ENCODE measurements at regions not wholly inside any gene's neighbourhood (a gene's known extent, or its start where the extent isn't known, plus 50 kb on each side); places are given as distances from the start of the nearest gene placed in this dataset.

GRCh38 chr13:74084375-74084935, 49.7 kb downstream of the KLF12 start:
- no peak for DNase-seq (ENCODE audit: low read depth, low spot score)
- in situ Hi-C loops (cut with HindIII; ENCODE audit: low sequenced_read_pairs), result no loop called here
- TF ChIP-seq CTCF (IDR thresholded peaks at IDR 0.05; ENCODE audit: low read depth, low read length), result no peak
- no peak overlapping the region for H3K4me3 ChIP-seq (ENCODE audit: low read depth, low read length)

GRCh38 chr13:74082741-74083160, 51.5 kb downstream of the KLF12 start:
- no peak for TF ChIP-seq CTCF (IDR thresholded peaks at IDR 0.05; ENCODE audit: low read depth, low read length)
- no peak overlapping the region for H3K4me3 ChIP-seq (ENCODE audit: low read depth, low read length)
- in situ Hi-C loops (cut with HindIII; ENCODE audit: low sequenced_read_pairs), result no loop called here
- no peak for DNase-seq (ENCODE audit: low read depth, low spot score)

GRCh38 chr13:74080762-74081161, 53.4 kb downstream of the KLF12 start:
- no peak for DNase-seq (ENCODE audit: low read depth, low spot score)
- in situ Hi-C loops (cut with HindIII; ENCODE audit: low sequenced_read_pairs), result no loop called here

GRCh38 chr13:74077792-74078191, 56.4 kb downstream of the KLF12 start:
- no peak for TF ChIP-seq CTCF (IDR thresholded peaks at IDR 0.05; ENCODE audit: low read depth, low read length)
- H3K4me3 ChIP-seq (ENCODE audit: low read depth, low read length), result no peak overlapping the region
- in situ Hi-C loops (cut with HindIII; ENCODE audit: low sequenced_read_pairs), result no loop called here
- peak; percentile 59 for DNase-seq (ENCODE audit: low read depth, low spot score)

More at GRCh38 chr13:74080762-74081161, 53.4 kb downstream of the KLF12 start:
- no peak overlapping the region for H3K4me3 ChIP-seq (ENCODE audit: low read depth, low read length)
- TF ChIP-seq CTCF (IDR thresholded peaks at IDR 0.05; ENCODE audit: low read depth, low read length), result no peak

- in situ Hi-C loops (cut with HindIII; ENCODE audit: low sequenced_read_pairs), result no loop called here
- no peak overlapping the region for H3K4me3 ChIP-seq (ENCODE audit: low read depth, low read length)
- DNase-seq (ENCODE audit: low read depth, low spot score), result no peak
- TF ChIP-seq CTCF (IDR thresholded peaks at IDR 0.05; ENCODE audit: low read depth, low read length), result no peak
These were observed 56.8 kb downstream of the KLF12 start for GRCh38 chr13:74077375-74077774.

- no peak overlapping the region for H3K4me3 ChIP-seq (ENCODE audit: low read depth, low read length)
- TF ChIP-seq CTCF (IDR thresholded peaks at IDR 0.05; ENCODE audit: low read depth, low read length), result no peak
- DNase-seq (ENCODE audit: low read depth, low spot score), result no peak
- in situ Hi-C loops (cut with HindIII; ENCODE audit: low sequenced_read_pairs), result no loop called here
These were observed 59.5 kb downstream of the KLF12 start for GRCh38 chr13:74074723-74075122.

- no peak for DNase-seq (ENCODE audit: low read depth, low spot score)
- TF ChIP-seq CTCF (IDR thresholded peaks at IDR 0.05; ENCODE audit: low read depth, low read length), result no peak
- H3K4me3 ChIP-seq (ENCODE audit: low read depth, low read length), result no peak overlapping the region
- in situ Hi-C loops (cut with HindIII; ENCODE audit: low sequenced_read_pairs), result no loop called here
These were observed 60.9 kb downstream of the KLF12 start for GRCh38 chr13:74073274-74073673.
